ENCODE measurements at regions not wholly inside any gene's neighbourhood (a gene's known extent, or its start where the extent isn't known, plus 50 kb on each side); places are given as distances from the start of the nearest gene placed in this dataset.
"Not testable (repeated sequence)": the region's sequence is repeated elsewhere in the genome, so short reads cannot be mapped to it uniquely, and the experiment has no call there.

DNA sequence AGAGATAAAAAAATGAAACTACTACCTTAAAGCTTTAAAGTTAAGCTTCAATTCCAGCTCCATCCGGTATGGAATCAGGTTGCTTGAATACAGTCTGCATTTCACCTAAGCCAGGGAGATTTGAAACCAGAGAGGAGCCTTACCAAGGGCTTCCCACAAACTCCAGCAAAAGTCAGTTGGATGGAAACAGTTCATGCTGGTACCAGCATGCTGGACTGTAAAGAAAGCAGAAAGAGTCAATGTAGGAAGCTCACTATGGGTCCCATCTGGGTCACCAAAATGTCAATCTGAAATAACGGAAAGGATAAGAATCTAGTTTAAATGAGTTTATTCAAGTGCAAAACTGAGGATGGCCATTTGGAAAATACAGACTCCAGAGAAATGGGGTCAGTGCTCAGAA lies 65.3 kb downstream of the CDO1 start:
- no peaks in the 10 kb centered on the region for H3K4me1 ChIP-seq (replicated peaks in 1 of 2)
- no peak overlapping the region for H3K27ac ChIP-seq
- H3K4me3 ChIP-seq: no peak overlapping the region
- ATAC-seq (replicated peaks in 6 of 8): no peak
- in situ Hi-C loops (cut with MboI; ENCODE audit: low pct_unique_long_range_greater_than_20kb in 2 of 9, low sequenced_read_pairs in 9 of 9, unreplicated experiment in 9 of 9): no loop called here
- WGBS, 10 experiments: 0 to 80% (median 64%) methylated on average over 1 to 2 of the region's 2 CpGs; no CpG with 5 or more reads in 2 of the 10 experiments

DNA sequence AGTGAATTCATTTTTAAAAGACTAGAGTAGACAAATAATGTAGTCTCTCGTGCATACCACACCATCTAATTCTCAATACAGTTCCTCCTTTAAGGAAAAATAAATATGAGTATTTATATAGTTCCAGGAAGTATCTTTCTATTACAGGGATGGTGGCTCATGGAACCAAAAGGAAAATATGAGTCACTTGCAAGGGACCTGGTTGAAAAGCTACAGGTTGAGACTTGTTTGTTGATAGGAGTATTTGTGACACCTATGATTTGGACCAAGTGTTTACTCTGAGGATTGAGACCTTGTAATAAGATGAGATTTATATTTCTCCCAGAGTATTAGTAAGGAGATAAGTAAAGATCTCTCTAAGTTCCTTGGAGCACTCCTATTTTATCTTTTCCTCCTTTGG lies 67.4 kb downstream of the CDO1 start:
- Histone ChIP-seq H3K4me3 (no peak overlapping the region), H3K4me1 (replicated peaks in 1 of 2) (no peaks in the 10 kb centered on the region), H3K27ac (no peak overlapping the region)
- WGBS, 10 experiments: 0 to 56% (median 33%) methylated on average over 1 of the region's 1 CpG; no CpG with 5 or more reads in 3 of the 10 experiments
- in situ Hi-C loops (cut with MboI; ENCODE audit: low pct_unique_long_range_greater_than_20kb in 2 of 9, low sequenced_read_pairs in 9 of 9, unreplicated experiment in 9 of 9): no loop called here
- ATAC-seq (replicated peaks in 6 of 8): no peak

- H3K4me3 ChIP-seq; H3K4me1 ChIP-seq (replicated peaks in 1 of 2); H3K27ac ChIP-seq; in situ Hi-C loops (cut with MboI; ENCODE audit: low pct_unique_long_range_greater_than_20kb in 2 of 9, low sequenced_read_pairs in 9 of 9, unreplicated experiment in 9 of 9): not testable (repeated sequence)
- WGBS, 10 experiments: 33 to 97% (median 80%) methylated on average over 1 to 5 of the region's 6 CpGs; no CpG with 5 or more reads in 1 of the 10 experiments
- ATAC-seq (replicated peaks in 6 of 8): peak in 1 of 8 experiments; percentile 22
Observed at GRCh38 chr5:115739245-115739644, 77.2 kb downstream of the CDO1 start.

- Histone ChIP-seq H3K4me3 (no peak overlapping the region), H3K4me1 (replicated peaks in 1 of 2) (no peaks in the 10 kb centered on the region), H3K27ac (no peak overlapping the region)
- in situ Hi-C loops (cut with MboI; ENCODE audit: low pct_unique_long_range_greater_than_20kb in 2 of 9, low sequenced_read_pairs in 9 of 9, unreplicated experiment in 9 of 9): no loop called here
- ATAC-seq (replicated peaks in 6 of 8): peak in 3 of 8 experiments; percentile 27 to 92 (median 56)
- 63 to 100% (median 83%) methylated on average over 1 of the region's 1 CpG; no CpG with 5 or more reads in 3 of the 10 experiments for WGBS, 10 experiments
Observed at GRCh38 chr5:115738830-115739229, 77.6 kb downstream of the CDO1 start.

DNA sequence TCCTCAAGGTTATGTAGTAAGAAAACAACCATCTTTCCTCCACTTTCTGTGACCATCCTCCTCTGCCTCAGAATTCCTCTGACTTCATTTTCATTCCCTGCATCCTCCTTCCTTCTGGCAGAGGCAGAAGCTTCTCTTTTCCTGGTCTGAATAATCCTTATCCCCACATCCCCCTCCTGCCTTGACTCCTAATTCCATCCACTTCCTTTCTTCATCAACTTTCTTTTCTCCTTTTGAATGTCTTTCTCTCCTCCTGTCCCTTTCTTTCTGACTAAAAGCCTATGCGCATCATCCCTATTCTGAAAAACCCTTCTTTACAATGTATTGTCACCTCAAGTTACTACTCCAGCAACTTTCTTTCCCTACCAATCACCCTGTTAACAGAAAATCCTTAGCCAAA lies 79.0 kb downstream of the CDO1 start:
- Histone ChIP-seq H3K4me1 (replicated peaks in 1 of 2) (no peaks in the 10 kb centered on the region), H3K27ac (no peak overlapping the region), H3K4me3 (no peak overlapping the region)
- in situ Hi-C loops (cut with MboI; ENCODE audit: low pct_unique_long_range_greater_than_20kb in 2 of 9, low sequenced_read_pairs in 9 of 9, unreplicated experiment in 9 of 9): no loop called here
- 70 to 100% (median 100%) methylated on average over 1 of the region's 1 CpG; no CpG with 5 or more reads in 2 of the 10 experiments for WGBS, 10 experiments
- no peak for ATAC-seq (replicated peaks in 6 of 8)

- Histone ChIP-seq H3K27ac (no peak overlapping the region), H3K4me1 (replicated peaks in 1 of 2) (no peaks in the 10 kb centered on the region), H3K4me3 (no peak overlapping the region)
- in situ Hi-C loops (cut with MboI; ENCODE audit: low pct_unique_long_range_greater_than_20kb in 2 of 9, low sequenced_read_pairs in 9 of 9, unreplicated experiment in 9 of 9): no loop called here
- WGBS, 10 experiments: 0 to 78% (median 18%) methylated on average over 1 of the region's 1 CpG; no CpG with 5 or more reads in 3 of the 10 experiments
- ATAC-seq (replicated peaks in 6 of 8): no peak
Observed at GRCh38 chr5:115736690-115737005, 79.8 kb downstream of the CDO1 start.

- H3K4me1 ChIP-seq (replicated peaks in 1 of 2): no peaks in the 10 kb centered on the region
- H3K4me3 ChIP-seq: no peak overlapping the region
- 8 to 82% (median 60%) methylated on average over 2 to 3 of the region's 3 CpGs for WGBS, 10 experiments
- ATAC-seq (replicated peaks in 6 of 8): peak in 1 of 8 experiments; percentile 14
- H3K27ac ChIP-seq: no peak overlapping the region
- in situ Hi-C loops (cut with MboI; ENCODE audit: low pct_unique_long_range_greater_than_20kb in 2 of 9, low sequenced_read_pairs in 9 of 9, unreplicated experiment in 9 of 9): no loop called here
Observed at GRCh38 chr5:115736004-115736689, 80.3 kb downstream of the CDO1 start.

- H3K4me1 ChIP-seq (replicated peaks in 1 of 2): no peaks in the 10 kb centered on the region
- no peak overlapping the region for H3K4me3 ChIP-seq
- 33 to 100% (median 53%) methylated on average over 1 to 7 of the region's 7 CpGs; no CpG with 5 or more reads in 1 of the 10 experiments for WGBS, 10 experiments
- in situ Hi-C loops (cut with MboI; ENCODE audit: low pct_unique_long_range_greater_than_20kb in 2 of 9, low sequenced_read_pairs in 9 of 9, unreplicated experiment in 9 of 9): no loop called here
- peak in 2 of 8 experiments; percentile 38 to 77 for ATAC-seq (replicated peaks in 6 of 8)
- no peak overlapping the region for H3K27ac ChIP-seq
Observed at GRCh38 chr5:115735108-115735998, 81.1 kb downstream of the CDO1 start.

DNA sequence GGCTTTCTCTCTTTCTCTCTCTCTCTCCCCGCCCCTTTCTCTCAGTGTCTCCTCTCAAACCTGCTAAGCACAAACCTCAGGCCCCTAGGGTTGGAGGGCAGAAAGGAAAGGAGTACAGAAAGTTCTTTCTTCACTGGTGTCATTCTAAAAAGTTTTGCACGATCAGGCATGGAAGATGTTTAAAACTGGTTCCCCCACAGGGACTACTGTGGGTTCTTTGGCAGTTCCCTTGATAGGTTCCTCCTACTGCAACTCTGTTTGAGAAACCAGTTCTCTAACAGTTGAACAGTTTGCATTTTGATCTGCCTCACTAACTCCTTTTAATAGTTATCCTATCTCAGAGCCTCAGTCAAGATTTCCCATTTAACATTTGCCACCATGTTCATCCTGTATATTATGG lies 82.9 kb downstream of the CDO1 start:
- Histone ChIP-seq H3K4me3 (no peak overlapping the region), H3K27ac (no peak overlapping the region), H3K4me1 (replicated peaks in 1 of 2) (no peaks in the 10 kb centered on the region)
- ATAC-seq (replicated peaks in 6 of 8): no peak
- 0 to 80% (median 67%) methylated on average over 1 to 2 of the region's 2 CpGs; no CpG with 5 or more reads in 3 of the 10 experiments for WGBS, 10 experiments
- in situ Hi-C loops (cut with MboI; ENCODE audit: low pct_unique_long_range_greater_than_20kb in 2 of 9, low sequenced_read_pairs in 9 of 9, unreplicated experiment in 9 of 9): no loop called here

DNA sequence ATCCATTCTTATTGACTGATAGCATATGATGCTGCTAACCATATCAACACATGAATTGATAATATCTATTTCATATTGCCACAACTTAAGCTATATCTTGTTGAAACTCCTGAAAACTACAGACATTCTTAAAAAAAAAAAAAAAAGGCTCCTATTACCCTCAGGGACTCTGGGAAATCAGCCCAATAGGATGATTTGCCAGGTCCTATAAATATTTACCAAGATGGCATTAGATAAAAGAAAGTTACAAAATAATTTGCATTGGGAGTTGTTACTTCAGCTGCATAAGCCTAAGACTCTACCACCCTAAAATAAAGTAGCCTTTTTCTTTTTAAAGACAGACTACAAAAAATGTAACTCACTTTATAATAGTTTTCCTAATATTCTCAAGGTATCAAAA lies 84.4 kb downstream of the CDO1 start:
- ATAC-seq (replicated peaks in 6 of 8): peak in 1 of 8 experiments; percentile 42
- in situ Hi-C loops (cut with MboI; ENCODE audit: low pct_unique_long_range_greater_than_20kb in 2 of 9, low sequenced_read_pairs in 9 of 9, unreplicated experiment in 9 of 9): no loop called here
- no peak overlapping the region for H3K4me3 ChIP-seq
- H3K4me1 ChIP-seq (replicated peaks in 1 of 2): no peaks in the 10 kb centered on the region
- H3K27ac ChIP-seq: no peak overlapping the region

DNA sequence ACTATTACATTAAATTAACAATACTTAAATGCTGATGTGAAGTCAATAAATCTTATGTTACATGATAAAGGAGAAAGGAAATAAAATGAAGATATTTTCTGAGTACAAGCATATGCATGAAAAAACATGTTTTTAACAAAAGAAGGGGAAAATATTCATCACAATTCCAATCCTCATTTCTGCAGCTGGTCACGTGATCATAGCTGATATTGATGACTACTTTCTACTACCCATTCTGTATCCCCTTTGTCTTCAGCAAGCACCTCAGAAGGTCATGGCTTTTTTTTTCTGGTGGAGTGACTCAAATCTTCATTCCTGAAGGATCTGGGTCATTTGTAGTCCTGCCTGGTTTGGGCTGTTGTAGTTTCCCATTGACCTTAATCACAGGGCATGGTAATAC lies 90.9 kb downstream of the CDO1 start:
- Histone ChIP-seq H3K4me3 (no peak overlapping the region), H3K4me1 (replicated peaks in 1 of 2) (no peaks in the 10 kb centered on the region), H3K27ac (no peak overlapping the region)
- 0 to 100% (median 49%) methylated on average over 1 of the region's 1 CpG; no CpG with 5 or more reads in 4 of the 10 experiments for WGBS, 10 experiments
- ATAC-seq (replicated peaks in 6 of 8): no peak
- in situ Hi-C loops (cut with MboI; ENCODE audit: low pct_unique_long_range_greater_than_20kb in 2 of 9, low sequenced_read_pairs in 9 of 9, unreplicated experiment in 9 of 9): no loop called here

GRCh38 chr5:115723220-115723619 lies 93.2 kb downstream of the CDO1 start:
- no peak overlapping the region for H3K27ac ChIP-seq
- WGBS, 10 experiments: 0 to 100% (median 74%) methylated on average over 1 to 2 of the region's 2 CpGs; no CpG with 5 or more reads in 1 of the 10 experiments
- in situ Hi-C loops (cut with MboI; ENCODE audit: low pct_unique_long_range_greater_than_20kb in 2 of 9, low sequenced_read_pairs in 9 of 9, unreplicated experiment in 9 of 9): no loop called here
- ATAC-seq (replicated peaks in 6 of 8): peak in 1 of 8 experiments; percentile 73
- H3K4me1 ChIP-seq (replicated peaks in 1 of 2): no peaks in the 10 kb centered on the region
- H3K4me3 ChIP-seq: no peak overlapping the region

GRCh38 chr5:115720888-115721287 lies 95.1 kb upstream of the TMED7 start:
- WGBS, 10 experiments: 0 to 86% (median 79%) methylated on average over 1 to 2 of the region's 2 CpGs; no CpG with 5 or more reads in 1 of the 10 experiments
- no peaks in the 10 kb centered on the region for H3K4me1 ChIP-seq (replicated peaks in 1 of 2)
- ATAC-seq (replicated peaks in 6 of 8): no peak
- H3K4me3 ChIP-seq: no peak overlapping the region
- no peak overlapping the region for H3K27ac ChIP-seq
- in situ Hi-C loops (cut with MboI; ENCODE audit: low pct_unique_long_range_greater_than_20kb in 2 of 9, low sequenced_read_pairs in 9 of 9, unreplicated experiment in 9 of 9): no loop called here
